ENCODE measurements at regions not wholly inside any gene's neighbourhood (a gene's known extent, or its start where the extent isn't known, plus 50 kb on each side); places are given as distances from the start of the nearest gene placed in this dataset.

GRCh38 chr5:120991569-120991968, 527.5 kb downstream of the PRR16 start:
- H3K4me3 ChIP-seq (ENCODE audit: low read depth, low read length) = no peak overlapping the region
- in situ Hi-C loops (cut with HindIII; ENCODE audit: low sequenced_read_pairs) = no loop called here
- DNase-seq (ENCODE audit: low read depth) = no peak
- no peak for TF ChIP-seq CTCF (IDR thresholded peaks at IDR 0.05; ENCODE audit: low read depth, low read length, missing control alignments)

GRCh38 chr5:120994112-120994511, 530.0 kb downstream of the PRR16 start:
- in situ Hi-C loops (cut with HindIII; ENCODE audit: low sequenced_read_pairs) = no loop called here
- no peak overlapping the region for H3K4me3 ChIP-seq (ENCODE audit: low read depth, low read length)
- TF ChIP-seq CTCF (IDR thresholded peaks at IDR 0.05; ENCODE audit: low read depth, low read length, missing control alignments) = no peak
- no peak for DNase-seq (ENCODE audit: low read depth)

GRCh38 chr5:120999550-120999949, 535.5 kb downstream of the PRR16 start:
- in situ Hi-C loops (cut with HindIII; ENCODE audit: low sequenced_read_pairs) = no loop called here
- no peak overlapping the region for H3K4me3 ChIP-seq (ENCODE audit: low read depth, low read length)
- TF ChIP-seq CTCF (IDR thresholded peaks at IDR 0.05; ENCODE audit: low read depth, low read length, missing control alignments) = no peak
- no peak for DNase-seq (ENCODE audit: low read depth)

- TF ChIP-seq CTCF (IDR thresholded peaks at IDR 0.05; ENCODE audit: low read depth, low read length, missing control alignments) = no peak
- no peak overlapping the region for H3K4me3 ChIP-seq (ENCODE audit: low read depth, low read length)
- in situ Hi-C loops (cut with HindIII; ENCODE audit: low sequenced_read_pairs) = no loop called here
- DNase-seq (ENCODE audit: low read depth) = no peak
These were observed 542.1 kb downstream of the PRR16 start for GRCh38 chr5:121006217-121006616.

GRCh38 chr5:121008041-121008440, 543.9 kb downstream of the PRR16 start:
- in situ Hi-C loops (cut with HindIII; ENCODE audit: low sequenced_read_pairs) = no loop called here
- no peak for TF ChIP-seq CTCF (IDR thresholded peaks at IDR 0.05; ENCODE audit: low read depth, low read length, missing control alignments)
- no peak for DNase-seq (ENCODE audit: low read depth)

GRCh38 chr5:121009058-121009457, 545.0 kb downstream of the PRR16 start:
- DNase-seq (ENCODE audit: low read depth) = no peak
- in situ Hi-C loops (cut with HindIII; ENCODE audit: low sequenced_read_pairs) = no loop called here

More at GRCh38 chr5:121008041-121008440, 543.9 kb downstream of the PRR16 start:
- no peak overlapping the region for H3K4me3 ChIP-seq (ENCODE audit: low read depth, low read length)

More at GRCh38 chr5:121009058-121009457, 545.0 kb downstream of the PRR16 start:
- no peak overlapping the region for H3K4me3 ChIP-seq (ENCODE audit: low read depth, low read length)
- no peak for TF ChIP-seq CTCF (IDR thresholded peaks at IDR 0.05; ENCODE audit: low read depth, low read length, missing control alignments)
